ENCODE measurements at regions not wholly inside any gene's neighbourhood (a gene's known extent, or its start where the extent isn't known, plus 50 kb on each side); places are given as distances from the start of the nearest gene placed in this dataset.

DNA sequence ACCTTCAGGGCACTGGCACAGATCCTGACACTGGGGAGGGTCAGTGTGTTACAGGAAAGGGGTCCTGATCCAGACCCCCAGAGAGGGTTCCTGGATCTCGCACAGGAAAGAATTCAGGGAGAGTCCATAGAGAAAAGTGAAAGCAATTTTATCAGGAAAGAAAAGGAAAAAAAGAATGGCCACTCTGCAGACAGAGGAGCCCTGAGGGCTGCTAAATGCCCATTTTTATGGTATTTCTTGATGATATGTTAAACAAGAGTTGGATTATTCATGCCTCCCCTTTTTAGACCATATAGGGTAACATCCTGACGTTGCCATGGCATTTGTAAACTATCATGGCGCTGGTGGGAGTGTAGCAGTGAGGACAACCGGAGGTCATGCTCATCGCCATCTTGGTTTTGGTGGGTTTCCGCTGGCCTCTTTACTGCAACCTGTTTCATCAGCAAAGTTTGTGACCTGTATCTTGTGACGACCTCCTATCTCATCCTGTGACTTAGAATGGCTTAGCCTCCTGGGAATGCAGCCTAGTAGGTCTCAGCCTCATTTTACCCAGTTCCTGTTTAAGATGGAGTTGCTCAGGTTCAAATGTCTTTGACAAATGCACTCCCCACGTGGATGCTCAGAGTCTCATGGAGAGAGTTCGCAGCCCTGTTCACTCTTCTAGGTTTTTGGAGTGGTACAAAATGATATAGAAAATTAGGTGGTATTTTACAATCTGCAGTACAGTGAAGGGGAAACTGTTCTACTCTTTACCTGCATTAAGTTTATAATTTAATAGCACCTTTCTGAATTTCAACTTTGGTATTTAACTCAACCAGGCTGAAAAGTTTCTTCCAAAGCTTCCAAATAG lies 1363.7 kb upstream of the TMEM132C start:
- Histone ChIP-seq H3K4me1 (no peaks in the 10 kb centered on the region), H3K36me3 (replicated peaks) (no peaks in the 10 kb centered on the region), H3K4me3 (no peak overlapping the region), H3K9me3 (no peaks in the 10 kb centered on the region), H3K27me3 (ENCODE audit: low read depth) (no peaks in the 10 kb centered on the region)
- in situ Hi-C loops (cut with MboI; ENCODE audit: low sequenced_read_pairs), result no loop called here
- no peak for DNase-seq (ENCODE audit: low spot score in 2 of 2)

DNA sequence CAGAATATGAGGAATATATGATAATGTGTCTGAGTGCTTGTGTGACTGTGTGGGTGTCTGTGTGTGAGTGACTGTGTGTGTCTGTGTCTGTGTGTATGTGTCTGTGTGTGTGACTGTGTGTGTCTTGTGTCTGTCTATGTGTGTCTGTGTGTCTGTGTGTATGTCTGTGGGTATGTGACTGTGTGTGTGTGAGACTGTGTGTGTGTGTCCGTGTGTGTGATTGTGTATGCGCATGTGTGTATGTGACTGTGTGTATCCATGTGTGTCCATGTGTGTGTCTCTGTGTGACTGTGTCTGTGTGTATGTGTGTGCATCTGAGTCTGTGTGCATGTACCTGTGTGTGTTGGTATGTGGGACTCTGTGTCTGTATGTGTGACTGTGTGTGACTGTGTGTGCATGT lies 1361.2 kb upstream of the TMEM132C start:
- Histone ChIP-seq H3K9me3 (peaks cover 4% of the 10 kb centered on the region; the same call in 1 of the 2 replicates), H3K36me3 (replicated peaks) (no peaks in the 10 kb centered on the region), H3K27me3 (ENCODE audit: low read depth) (no peaks in the 10 kb centered on the region), H3K4me1 (no peaks in the 10 kb centered on the region), H3K4me3 (no peak overlapping the region)
- in situ Hi-C loops (cut with MboI; ENCODE audit: low sequenced_read_pairs), result no loop called here
- DNase-seq (ENCODE audit: low spot score in 2 of 2), result no peak

DNA sequence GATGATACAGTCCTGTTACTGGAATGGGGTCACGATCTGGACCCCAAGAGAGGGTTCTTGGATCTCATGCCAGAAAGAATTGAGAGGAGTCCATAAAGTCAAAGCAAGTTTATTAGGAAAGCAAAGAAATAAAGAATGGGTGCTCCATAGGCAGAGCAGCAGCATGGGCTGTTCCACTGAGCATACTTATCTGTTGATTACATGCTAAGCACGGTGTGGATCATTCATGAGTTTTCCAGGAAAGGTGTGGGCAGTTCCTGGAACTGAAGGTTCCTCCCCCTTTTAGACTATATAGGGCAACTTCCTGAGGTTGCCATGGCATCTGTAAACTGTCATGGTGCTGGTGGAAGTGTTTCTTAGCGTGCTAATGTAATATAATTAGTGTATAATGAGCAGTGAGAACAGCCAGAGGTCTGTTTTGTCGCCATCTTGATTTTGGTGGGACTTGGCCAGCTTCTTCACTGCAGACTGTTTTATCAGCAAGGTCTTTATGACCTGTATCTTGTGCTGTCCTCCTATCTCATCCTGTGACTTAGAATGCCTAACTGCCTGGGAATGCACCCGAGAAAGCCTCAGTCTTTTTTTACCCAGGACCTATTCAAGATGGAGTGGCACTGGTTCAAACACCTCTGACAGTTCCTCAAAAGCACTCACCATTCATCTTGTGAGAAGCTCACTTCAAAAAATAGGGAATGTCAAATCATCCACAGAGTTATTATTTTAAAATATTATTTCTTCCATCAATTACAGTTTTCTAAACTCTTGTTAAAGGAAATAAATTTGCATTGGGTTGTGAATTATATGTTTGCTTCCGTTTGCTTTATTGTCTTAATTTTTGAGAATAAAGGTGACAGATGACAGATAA lies 1358.8 kb upstream of the TMEM132C start:
- Histone ChIP-seq H3K36me3 (replicated peaks) (no peaks in the 10 kb centered on the region), H3K9me3 (peaks cover 4% of the 10 kb centered on the region; the same call in 1 of the 2 replicates), H3K4me3 (no peak overlapping the region), H3K4me1 (no peaks in the 10 kb centered on the region), H3K27me3 (ENCODE audit: low read depth) (no peaks in the 10 kb centered on the region)
- in situ Hi-C loops (cut with MboI; ENCODE audit: low sequenced_read_pairs), result no loop called here
- no peak for DNase-seq (ENCODE audit: low spot score in 2 of 2)

DNA sequence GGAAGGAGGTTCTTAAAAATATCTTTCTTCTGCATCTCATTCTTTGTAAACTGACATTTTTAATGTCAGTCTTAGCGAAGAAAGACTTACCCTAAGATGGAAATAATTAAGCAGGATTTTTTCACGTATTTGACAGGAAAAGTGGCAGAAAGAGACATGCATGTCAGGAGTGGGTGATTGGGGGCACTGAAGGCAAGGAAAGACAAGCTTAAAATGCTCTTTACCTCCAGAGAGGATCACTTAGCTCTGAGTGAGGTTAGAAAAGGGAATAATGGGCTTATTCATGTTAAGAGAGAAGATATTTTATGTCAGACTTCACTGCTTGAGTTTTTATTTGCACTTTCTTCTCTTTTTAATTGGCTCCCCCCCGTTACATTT lies 1358.2 kb upstream of the TMEM132C start:
- no peaks in the 10 kb centered on the region for H3K4me1 ChIP-seq
- no peak overlapping the region for H3K4me3 ChIP-seq
- in situ Hi-C loops (cut with MboI; ENCODE audit: low sequenced_read_pairs), result no loop called here
- no peaks in the 10 kb centered on the region for H3K36me3 ChIP-seq (replicated peaks)
- DNase-seq (ENCODE audit: low spot score in 2 of 2), result no peak
- H3K9me3 ChIP-seq, result peaks cover 4% of the 10 kb centered on the region; the same call in 1 of the 2 replicates
- H3K27me3 ChIP-seq (ENCODE audit: low read depth), result no peaks in the 10 kb centered on the region

DNA sequence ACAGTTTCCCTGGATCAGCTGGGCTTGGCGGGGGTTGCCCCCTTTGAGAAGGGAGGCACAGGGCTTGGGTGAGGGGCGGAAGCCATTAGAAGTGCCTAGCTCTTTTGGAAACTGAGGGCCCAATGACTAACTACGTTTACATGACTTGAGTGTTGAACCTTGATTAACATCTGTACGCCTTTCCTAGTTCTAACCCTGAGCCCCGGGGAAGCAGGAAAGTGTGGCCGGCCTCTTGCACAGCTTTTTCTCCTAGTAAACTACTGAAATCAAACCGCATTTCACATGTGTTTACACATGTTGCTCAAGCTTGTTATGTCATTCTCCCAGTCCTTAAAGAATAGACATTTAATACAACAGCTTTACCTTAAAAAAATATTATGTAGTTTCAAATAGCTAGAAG lies 1356.4 kb upstream of the TMEM132C start:
- H3K36me3 ChIP-seq (replicated peaks), result no peaks in the 10 kb centered on the region
- H3K27me3 ChIP-seq (ENCODE audit: low read depth), result no peaks in the 10 kb centered on the region
- peaks cover 4% of the 10 kb centered on the region; the same call in 1 of the 2 replicates for H3K9me3 ChIP-seq
- H3K4me3 ChIP-seq, result no peak overlapping the region
- DNase-seq (ENCODE audit: low spot score in 2 of 2), result no peak
- in situ Hi-C loops (cut with MboI; ENCODE audit: low sequenced_read_pairs), result no loop called here
- no peaks in the 10 kb centered on the region for H3K4me1 ChIP-seq

DNA sequence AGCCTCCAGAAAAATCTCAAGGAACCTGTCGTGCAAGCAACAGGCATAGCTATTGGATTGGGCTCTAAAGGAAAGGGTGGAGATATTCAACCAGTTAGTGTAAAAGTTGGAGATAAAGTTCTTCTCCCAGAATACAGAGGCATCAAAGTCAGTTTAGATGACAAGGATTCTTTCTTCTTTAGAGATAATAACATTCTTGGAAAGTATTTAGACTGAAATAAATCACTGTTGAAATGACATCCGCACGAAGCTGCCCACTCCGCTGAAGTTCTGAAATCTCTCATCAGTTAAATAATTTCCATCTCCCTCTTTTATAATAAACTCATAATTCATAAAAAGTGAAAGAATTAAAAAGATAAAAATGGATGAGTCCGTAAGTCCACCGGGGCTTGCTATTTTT lies 1354.9 kb upstream of the TMEM132C start:
- no peaks in the 10 kb centered on the region for H3K36me3 ChIP-seq (replicated peaks)
- H3K4me1 ChIP-seq, result no peaks in the 10 kb centered on the region
- no peak overlapping the region for H3K4me3 ChIP-seq
- H3K9me3 ChIP-seq, result peaks cover 4% of the 10 kb centered on the region; the same call in 1 of the 2 replicates
- in situ Hi-C loops (cut with MboI; ENCODE audit: low sequenced_read_pairs), result no loop called here
- no peak for DNase-seq (ENCODE audit: low spot score in 2 of 2)
- H3K27me3 ChIP-seq (ENCODE audit: low read depth), result no peaks in the 10 kb centered on the region

DNA sequence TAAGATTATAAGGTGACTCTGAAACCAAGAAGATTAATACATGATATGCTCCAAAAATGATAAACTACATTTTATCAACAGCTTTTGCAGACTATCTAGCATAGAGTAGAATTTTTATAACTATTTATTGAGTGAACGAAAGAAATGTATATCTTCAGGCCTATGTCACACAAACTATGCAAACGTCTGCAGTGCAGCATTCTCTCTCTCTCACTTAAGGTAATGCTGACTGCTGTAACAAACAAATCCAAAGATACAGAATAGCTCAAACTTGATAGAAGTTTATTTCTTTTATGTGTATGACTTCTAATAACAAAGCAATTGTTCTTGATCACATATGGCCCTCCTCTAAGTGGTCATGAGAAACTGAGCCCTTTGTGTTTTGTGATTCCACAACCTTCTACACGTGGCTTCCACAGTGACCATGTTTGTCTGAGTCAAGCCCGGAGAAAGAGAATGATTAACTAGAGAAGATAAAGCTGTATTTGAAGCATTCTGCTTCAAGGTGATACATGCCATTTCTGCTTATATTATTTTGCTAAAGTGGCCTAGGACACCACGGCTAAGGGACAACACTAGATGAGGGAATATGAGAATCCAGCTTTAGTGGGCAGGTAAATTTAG lies 1352.7 kb upstream of the TMEM132C start:
- in situ Hi-C loops (cut with MboI; ENCODE audit: low sequenced_read_pairs), result no loop called here
- H3K4me1 ChIP-seq, result no peaks in the 10 kb centered on the region

DNA sequence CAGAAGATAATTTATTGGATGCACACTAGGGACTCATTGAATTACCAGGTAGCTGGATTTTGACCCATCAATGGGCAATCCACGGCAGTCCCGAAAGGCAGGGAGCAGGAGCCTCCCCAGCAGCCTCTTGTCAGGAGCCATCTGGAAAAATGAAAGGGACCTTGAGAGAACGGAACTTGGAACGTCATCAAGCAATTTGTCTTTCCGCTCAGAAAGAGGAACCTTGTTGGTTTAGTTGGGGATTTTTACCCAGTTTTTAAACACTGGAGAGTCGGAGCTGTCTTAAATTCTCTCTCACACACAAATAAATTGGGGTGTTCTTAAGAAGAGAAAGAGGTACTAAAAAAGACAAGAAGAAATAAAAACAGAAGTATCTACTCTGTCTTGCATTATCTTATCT lies 1351.7 kb upstream of the TMEM132C start:
- Histone ChIP-seq H3K36me3 (replicated peaks) (no peaks in the 10 kb centered on the region), H3K4me3 (no peak overlapping the region), H3K9me3 (no peaks in the 10 kb centered on the region), H3K4me1 (no peaks in the 10 kb centered on the region), H3K27me3 (ENCODE audit: low read depth) (no peaks in the 10 kb centered on the region)
- no peak for DNase-seq (ENCODE audit: low spot score in 2 of 2)
- in situ Hi-C loops (cut with MboI; ENCODE audit: low sequenced_read_pairs), result no loop called here

More for the DNA sequence above, 1352.7 kb upstream of the TMEM132C start:
- Histone ChIP-seq H3K4me3 (no peak overlapping the region), H3K27me3 (ENCODE audit: low read depth) (no peaks in the 10 kb centered on the region), H3K36me3 (replicated peaks) (no peaks in the 10 kb centered on the region), H3K9me3 (peaks cover 3% of the 10 kb centered on the region; the same call in 1 of the 2 replicates)
- DNase-seq (ENCODE audit: low spot score in 2 of 2), result no peak

DNA sequence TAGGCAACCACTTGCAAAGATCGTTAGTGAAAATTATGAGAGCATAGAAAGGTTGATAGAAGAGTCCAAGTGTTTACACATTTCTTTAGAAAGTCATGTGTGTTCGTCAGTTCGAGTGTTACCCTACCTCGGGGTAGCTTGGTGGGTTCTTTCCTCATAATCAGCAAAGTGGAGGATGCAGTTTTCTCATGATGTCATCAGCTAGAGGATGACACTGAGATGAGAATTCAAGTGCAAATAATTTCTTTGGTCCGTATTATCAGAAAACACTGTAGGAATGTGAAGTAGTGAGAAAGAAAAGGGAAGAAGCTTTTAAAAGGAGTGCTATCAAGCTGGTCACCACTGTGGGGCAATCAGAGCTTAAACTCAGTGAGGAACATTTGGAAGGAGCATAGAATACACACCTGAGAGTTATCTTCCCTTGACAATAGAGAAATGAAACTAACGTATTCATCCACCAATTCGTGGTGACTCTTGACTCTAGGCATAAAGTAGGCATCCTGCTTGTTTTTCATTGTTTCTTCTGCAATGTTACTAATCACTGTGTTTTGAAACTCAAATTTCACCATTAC lies 1340.9 kb upstream of the TMEM132C start:
- Histone ChIP-seq H3K9me3 (no peaks in the 10 kb centered on the region), H3K4me3 (no peak overlapping the region), H3K27me3 (ENCODE audit: low read depth) (no peaks in the 10 kb centered on the region), H3K4me1 (no peaks in the 10 kb centered on the region), H3K36me3 (replicated peaks) (no peaks in the 10 kb centered on the region)
- in situ Hi-C loops (cut with MboI; ENCODE audit: low sequenced_read_pairs), result no loop called here
- DNase-seq (ENCODE audit: low spot score in 2 of 2), result no peak

DNA sequence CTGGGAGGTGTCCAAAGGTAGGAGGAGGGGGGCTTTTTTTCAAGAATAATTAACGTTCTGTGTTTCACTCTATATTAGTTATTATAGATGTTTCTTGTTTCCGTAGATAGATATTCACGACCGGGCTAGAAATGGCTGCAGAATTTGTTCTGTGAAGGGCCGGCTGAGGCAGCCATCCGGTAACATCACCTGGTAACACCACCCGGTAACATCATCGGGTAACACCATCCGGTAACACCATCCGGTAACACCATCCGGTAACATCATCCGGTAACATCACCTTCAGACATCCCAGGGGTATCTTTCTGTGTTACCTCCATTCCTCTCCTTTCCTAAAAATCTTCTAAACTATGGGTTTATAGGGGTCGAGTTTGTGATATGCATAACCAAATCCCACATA lies 1336.7 kb upstream of the TMEM132C start:
- in situ Hi-C loops (cut with MboI; ENCODE audit: low sequenced_read_pairs), result no loop called here
- H3K36me3 ChIP-seq (replicated peaks), result no peaks in the 10 kb centered on the region
- H3K4me3 ChIP-seq, result no peak overlapping the region
- H3K4me1 ChIP-seq, result no peaks in the 10 kb centered on the region
- H3K27me3 ChIP-seq (ENCODE audit: low read depth), result no peaks in the 10 kb centered on the region
- no peak for DNase-seq (ENCODE audit: low spot score in 2 of 2)
- no peaks in the 10 kb centered on the region for H3K9me3 ChIP-seq

DNA sequence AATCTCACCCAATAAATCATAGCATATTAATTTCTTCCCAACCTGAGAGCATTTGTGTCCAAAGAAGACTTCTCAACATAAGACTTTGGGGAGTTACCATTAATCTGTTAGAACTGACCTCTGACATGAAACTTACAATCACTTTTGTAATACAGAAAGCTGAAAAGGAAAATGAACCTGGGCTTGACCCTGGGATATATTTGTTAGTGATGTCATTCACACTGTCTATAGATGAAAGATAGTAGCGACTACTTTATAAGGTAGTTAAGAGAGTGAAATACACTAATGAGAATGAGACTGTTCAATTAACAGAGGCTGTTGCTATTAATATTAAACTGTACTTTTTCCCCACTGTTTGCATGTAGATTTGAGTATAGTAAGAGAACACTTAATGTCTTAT lies 1334.8 kb upstream of the TMEM132C start:
- H3K27me3 ChIP-seq (ENCODE audit: low read depth), result no peaks in the 10 kb centered on the region
- in situ Hi-C loops (cut with MboI; ENCODE audit: low sequenced_read_pairs), result no loop called here
- no peaks in the 10 kb centered on the region for H3K9me3 ChIP-seq
- no peak for DNase-seq (ENCODE audit: low spot score in 2 of 2)
- no peak overlapping the region for H3K4me3 ChIP-seq
- H3K4me1 ChIP-seq, result no peaks in the 10 kb centered on the region
- H3K36me3 ChIP-seq (replicated peaks), result no peaks in the 10 kb centered on the region

DNA sequence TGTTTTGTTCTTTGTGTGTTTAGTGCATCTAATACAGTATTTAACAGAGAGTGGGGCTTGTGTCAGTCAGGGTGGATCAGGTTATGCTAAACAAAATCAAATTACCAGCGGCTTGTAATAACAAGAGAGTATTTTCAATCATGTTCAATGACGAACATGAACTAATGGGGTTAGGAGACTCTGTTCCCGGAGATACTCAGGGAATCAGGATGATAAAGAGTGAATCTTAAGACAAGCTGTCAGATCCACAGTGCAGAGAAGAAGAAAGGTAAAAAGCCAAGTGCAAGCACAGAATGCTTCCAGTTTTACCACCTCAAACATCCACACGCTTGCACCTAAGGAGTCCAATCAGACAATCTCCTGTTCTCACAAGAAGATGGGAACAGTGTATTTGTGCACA lies 1331.5 kb upstream of the TMEM132C start:
- H3K36me3 ChIP-seq (replicated peaks), result no peaks in the 10 kb centered on the region
- DNase-seq (ENCODE audit: low spot score in 2 of 2), result no peak
- H3K27me3 ChIP-seq (ENCODE audit: low read depth), result no peaks in the 10 kb centered on the region
- H3K9me3 ChIP-seq, result no peaks in the 10 kb centered on the region
- no peak overlapping the region for H3K4me3 ChIP-seq
- H3K4me1 ChIP-seq, result no peaks in the 10 kb centered on the region
- in situ Hi-C loops (cut with MboI; ENCODE audit: low sequenced_read_pairs), result no loop called here

DNA sequence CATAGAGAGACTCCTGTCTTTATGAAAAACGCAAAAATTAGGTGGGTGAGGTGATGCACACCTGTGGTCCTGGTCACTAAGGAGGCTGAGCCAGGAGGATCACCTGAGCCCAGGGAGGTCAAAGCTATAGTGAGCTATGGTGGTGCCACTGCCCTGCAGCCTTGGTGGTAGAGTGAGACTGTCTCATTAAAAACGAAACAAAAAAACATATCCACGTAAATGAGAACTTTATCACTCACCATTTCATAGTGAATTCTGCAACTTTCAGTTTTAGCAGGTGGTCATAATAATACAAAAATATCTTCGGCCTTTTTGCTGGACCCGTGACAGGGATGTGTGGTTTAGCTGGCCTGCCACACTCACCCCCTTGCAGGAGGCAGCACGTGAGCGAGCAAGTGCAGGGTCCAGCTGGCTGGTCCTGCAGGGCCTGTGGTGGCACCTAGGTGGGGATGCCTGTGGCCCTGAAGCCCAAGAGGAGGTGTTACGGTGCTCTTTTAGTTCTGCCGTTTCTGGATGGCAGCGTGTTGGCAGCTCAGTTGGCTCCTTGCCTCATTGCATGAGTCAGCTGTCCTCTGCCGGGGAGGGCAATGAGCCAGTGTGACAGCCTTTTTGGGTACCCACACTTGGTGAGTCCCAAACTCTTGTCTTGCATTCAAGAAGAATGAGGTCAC lies 1330.7 kb upstream of the TMEM132C start:
- Histone ChIP-seq H3K36me3 (replicated peaks) (no peaks in the 10 kb centered on the region), H3K4me3 (no peak overlapping the region), H3K4me1 (no peaks in the 10 kb centered on the region), H3K27me3 (ENCODE audit: low read depth) (no peaks in the 10 kb centered on the region), H3K9me3 (no peaks in the 10 kb centered on the region)
- no peak for DNase-seq (ENCODE audit: low spot score in 2 of 2)
- in situ Hi-C loops (cut with MboI; ENCODE audit: low sequenced_read_pairs), result no loop called here

All from HAP-1 (cell line).